ENCODE measurements at regions not wholly inside any gene's neighbourhood (a gene's known extent, or its start where the extent isn't known, plus 50 kb on each side); places are given as distances from the start of the nearest gene placed in this dataset.

DNA sequence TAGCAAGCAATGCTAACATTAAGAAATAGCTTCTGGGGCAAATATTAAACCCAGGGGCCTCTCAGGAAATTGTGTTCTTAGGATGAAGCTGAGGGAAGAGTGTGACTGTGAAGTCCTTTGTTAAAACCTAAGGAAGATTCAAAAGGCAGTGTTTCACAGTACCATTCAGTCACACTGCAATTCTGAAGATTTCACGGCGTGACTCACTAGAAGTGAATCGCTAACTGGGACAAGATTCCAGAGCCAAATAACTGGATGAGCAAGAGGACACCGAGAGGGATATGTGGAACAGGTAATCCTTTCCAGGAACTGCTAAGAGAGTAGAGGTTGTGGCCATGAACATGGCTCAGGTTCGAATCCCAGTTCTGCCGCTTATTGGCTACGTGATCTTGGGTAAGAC, 61.8 kb upstream of the SMAD3 start:
- no peak for TF ChIP-seq CTCF (IDR thresholded peaks at IDR 0.05; ENCODE audit: borderline replicate concordance, insufficient read depth, low read depth, low read length)
- no peak overlapping the region for H3K4me3 ChIP-seq (ENCODE audit: low read depth, low read length)

DNA sequence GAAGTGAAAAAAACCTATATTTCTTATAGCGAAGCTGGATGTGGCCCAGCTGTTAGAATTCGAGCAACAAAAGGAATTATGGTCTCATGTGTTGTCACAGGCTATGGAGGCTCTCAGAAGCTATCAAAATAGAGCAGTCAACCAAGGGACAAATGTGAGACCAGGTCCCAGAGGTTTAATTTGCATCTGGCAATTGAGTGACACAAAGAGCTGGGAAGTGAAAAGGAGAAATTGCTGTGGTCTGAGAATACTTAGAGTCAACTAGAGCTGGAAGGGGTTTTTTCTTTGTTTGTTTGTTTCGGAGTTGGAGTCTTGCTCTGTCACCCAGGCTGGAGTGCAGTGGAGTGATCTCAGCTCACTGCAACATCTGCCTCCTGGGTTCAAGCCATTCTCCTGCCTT, 61.3 kb upstream of the SMAD3 start:
- H3K4me3 ChIP-seq (ENCODE audit: low read depth, low read length), result no peak overlapping the region
- TF ChIP-seq CTCF (IDR thresholded peaks at IDR 0.05; ENCODE audit: borderline replicate concordance, insufficient read depth, low read depth, low read length), result no peak

GRCh38 chr15:67005294-67005996, 60.0 kb upstream of the SMAD3 start:
- H3K4me3 ChIP-seq (ENCODE audit: low read depth, low read length), result no peak overlapping the region
- TF ChIP-seq CTCF (IDR thresholded peaks at IDR 0.05; ENCODE audit: borderline replicate concordance, insufficient read depth, low read depth, low read length), result no peak

DNA sequence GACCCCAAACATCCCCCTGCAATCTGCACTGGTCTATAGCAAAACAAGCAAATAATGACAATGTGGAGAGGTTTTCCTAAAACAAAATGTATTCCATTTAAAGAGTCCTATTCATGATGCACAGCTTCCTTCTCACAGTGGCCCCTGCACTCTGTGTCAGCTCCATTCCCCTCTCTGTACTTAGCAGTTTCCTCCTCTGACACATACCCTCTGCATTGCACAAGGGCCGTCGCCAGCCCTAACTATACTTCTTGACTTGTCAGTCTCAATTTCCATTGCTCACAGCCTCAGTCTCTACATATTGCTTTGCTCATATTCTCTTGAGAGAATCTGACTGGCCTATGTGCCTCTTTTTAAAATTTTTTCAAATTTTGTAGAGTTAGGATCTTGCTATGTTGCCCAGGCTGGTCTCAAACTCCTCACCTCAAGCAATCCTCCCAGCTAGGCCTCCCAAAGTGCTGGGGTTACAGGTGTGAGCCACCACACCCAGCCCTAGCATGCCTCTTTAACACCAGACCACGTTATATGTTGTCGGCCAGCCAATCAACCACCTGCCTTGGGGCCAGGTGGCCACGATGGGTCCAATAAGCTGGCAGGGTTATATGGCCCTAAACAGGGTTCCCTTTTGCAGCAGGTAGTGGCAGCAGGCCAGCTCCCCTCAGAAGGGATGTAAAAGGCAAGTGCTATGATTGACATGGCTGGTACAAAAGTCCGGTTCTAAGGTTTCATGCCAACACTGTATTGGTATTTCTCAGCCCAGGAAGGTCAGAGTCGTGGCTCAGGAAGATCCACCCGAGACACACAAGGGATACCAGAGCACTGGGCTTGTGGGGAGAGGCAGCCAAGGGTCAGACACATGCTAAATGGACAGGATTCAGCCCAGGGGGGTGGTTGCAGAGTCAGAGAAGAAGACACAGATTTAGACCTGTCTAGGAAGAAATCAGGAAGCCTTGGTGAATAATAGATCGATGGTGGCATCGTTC, 59.0 kb upstream of the SMAD3 start:
- TF ChIP-seq CTCF (IDR thresholded peaks at IDR 0.05; ENCODE audit: borderline replicate concordance, insufficient read depth, low read depth, low read length), result no peak
- H3K4me3 ChIP-seq (ENCODE audit: low read depth, low read length), result no peak overlapping the region

DNA sequence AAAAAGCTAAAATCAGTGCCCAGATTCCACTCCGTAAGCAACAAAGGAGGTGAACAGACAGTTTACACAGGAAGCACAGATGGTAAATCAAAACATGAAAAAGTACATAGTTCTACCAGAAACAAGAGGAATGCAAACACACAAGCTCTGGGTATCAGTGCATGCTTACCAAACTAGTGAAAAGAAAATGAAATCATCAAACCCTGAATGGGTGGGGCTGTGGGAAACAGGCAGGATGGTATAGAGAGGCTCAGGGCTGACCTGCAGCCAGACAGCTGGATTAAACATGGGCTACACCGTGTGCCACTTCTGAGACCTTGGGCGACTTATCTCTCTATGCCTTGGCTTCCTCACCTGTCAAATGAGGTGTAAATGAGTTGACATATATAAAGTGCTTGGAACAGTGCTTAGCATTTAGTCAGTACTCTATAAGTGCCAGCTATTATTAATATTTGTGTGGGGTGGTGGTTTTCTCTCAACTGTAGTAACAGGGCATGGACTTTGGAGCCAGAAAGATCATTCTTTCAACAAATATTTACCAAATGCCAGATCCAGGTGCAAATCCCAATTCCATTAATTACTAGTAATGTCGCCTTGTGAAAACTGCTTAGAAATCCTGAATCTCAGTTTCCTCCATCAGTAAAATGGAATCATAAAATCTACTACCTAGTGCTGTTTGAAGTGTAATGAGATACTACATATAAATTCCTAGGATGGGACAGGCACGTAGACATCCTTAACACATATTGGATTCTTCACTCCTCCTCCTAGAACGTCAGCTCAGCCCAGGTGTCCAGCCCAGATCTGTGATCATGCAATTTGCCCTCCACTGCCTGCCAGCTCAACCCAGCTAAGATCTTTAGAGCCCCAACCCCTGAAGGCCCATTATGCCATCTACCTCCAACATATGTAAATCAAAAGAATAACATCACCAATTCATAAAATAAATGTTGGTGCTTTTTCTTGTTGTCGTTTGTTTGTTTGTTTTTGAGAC, 55.5 kb upstream of the SMAD3 start:
- H3K4me3 ChIP-seq (ENCODE audit: low read depth, low read length), result no peak overlapping the region
- TF ChIP-seq CTCF (IDR thresholded peaks at IDR 0.05; ENCODE audit: borderline replicate concordance, insufficient read depth, low read depth, low read length), result no peak

DNA sequence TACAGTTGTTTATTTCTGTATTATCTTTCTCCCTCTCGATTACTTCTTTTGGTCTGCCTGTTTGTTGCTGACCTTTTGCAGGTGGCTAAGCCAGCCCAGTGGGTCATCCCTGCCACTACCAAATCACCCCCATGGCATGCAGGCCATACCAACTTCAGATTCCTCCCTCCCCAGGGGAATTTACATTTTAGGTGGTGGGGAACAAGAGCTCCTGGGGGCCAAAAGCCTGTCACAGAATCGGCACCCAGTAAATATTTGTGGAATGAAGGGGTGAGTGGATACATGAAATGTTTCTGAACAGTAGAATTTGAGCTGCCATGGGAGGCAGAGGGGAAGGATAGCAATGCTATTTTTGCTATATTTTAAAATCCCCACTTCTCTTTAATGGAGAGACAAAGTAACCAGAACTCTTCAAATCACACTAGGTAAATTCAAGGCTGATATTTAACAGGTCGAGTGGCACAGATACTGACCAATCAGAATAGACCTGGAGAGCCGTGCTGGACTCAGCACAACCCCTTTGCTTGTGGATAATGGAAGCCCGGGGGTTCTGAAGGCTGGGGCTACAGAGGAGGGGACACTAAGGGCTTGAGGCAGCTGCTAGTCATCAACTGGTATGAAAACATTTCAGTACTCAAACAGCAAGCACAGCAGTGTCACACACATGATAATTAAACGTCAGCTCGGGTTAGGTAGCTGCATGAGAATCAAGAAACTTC, 54.3 kb upstream of the SMAD3 start:
- no peak overlapping the region for H3K4me3 ChIP-seq (ENCODE audit: low read depth, low read length)
- TF ChIP-seq CTCF (IDR thresholded peaks at IDR 0.05; ENCODE audit: borderline replicate concordance, insufficient read depth, low read depth, low read length), result no peak

Data from GM12875 (cell line).